ENCODE measurements at regions not wholly inside any gene's neighbourhood (a gene's known extent, or its start where the extent isn't known, plus 50 kb on each side); places are given as distances from the start of the nearest gene placed in this dataset.

DNA sequence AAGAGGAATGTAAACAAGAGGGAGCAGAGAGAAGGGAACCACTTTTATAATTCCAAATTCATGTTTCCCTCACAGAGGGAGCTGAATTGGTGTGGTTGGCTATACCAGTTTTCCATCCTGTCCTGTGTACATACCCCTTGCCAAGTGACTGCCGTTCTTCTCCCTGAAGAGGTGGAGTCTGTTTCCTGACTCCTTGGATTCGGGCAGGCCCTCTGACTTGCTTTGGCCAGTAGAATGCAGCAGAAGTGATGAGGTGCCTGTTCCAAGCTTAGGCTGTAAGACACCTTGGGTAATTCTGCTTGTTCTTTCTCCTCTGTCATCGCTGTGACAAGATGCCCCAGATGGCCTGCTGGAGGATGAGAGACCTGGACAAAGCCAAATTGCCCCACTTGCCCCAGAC is 124.7 kb downstream of the UCHL1 start:
- TF ChIP-seq POLR2A (IDR thresholded peaks at IDR 0.05) (no peak), CTCF (IDR thresholded peaks at IDR 0.05) (no peak)
